Parathyroid adenoma (tissue), 2 donors: ENCODE measurements at regions not wholly inside any gene's neighbourhood (a gene's known extent, or its start where the extent isn't known, plus 50 kb on each side); places are given as distances from the start of the nearest gene placed in this dataset.

Source experiments
- H2AFZ ChIP-seq: fragments of 300-600 bp; sonication (generic); one replicate; pipeline ENCODE4 v1.7.0; 2017; ENCODE audit warnings: antibody characterized with exemption, mild to moderate bottlenecking
- H3K27ac ChIP-seq: fragments of 300-600 bp; sonication (generic); one replicate; pipeline ENCODE4 v1.7.0; 2017
- H3K27me3 ChIP-seq: fragments of 300-600 bp; sonication (generic); one replicate; pipeline ENCODE4 v1.7.0; 2017; ENCODE audit warnings: low read length; ENCODE audit not compliant: control insufficient read depth, insufficient read depth
- H3K36me3 ChIP-seq: fragments of 300-600 bp; sonication (generic); one replicate; pipeline ENCODE4 v1.7.0; 2017; ENCODE audit warnings: low read length; ENCODE audit not compliant: control insufficient read depth, insufficient read depth
- H3K4me1 ChIP-seq: fragments of 300-600 bp; sonication (generic); one replicate; pipeline ENCODE4 v1.7.0; 2017; ENCODE audit warnings: control low read depth
- H3K4me2 ChIP-seq: fragments of 300-600 bp; sonication (generic); one replicate; pipeline ENCODE4 v1.7.0; 2017; ENCODE audit warnings: low read length
- H3K4me3 ChIP-seq: fragments of 300-600 bp; sonication (generic); one replicate; pipeline ENCODE4 v1.7.0; 2017; ENCODE audit warnings: low read depth, low read length
- H3K79me2 ChIP-seq: fragments of 300-600 bp; sonication (generic); one replicate; pipeline ENCODE4 v1.7.0; 2017; ENCODE audit warnings: control low read depth
- H3K9ac ChIP-seq: fragments of 300-600 bp; sonication (generic); one replicate; pipeline ENCODE4 v1.7.0; 2017; ENCODE audit warnings: mild to moderate bottlenecking
- H3K9me3 ChIP-seq: fragments of 300-600 bp; sonication (generic); one replicate; pipeline ENCODE4 v1.7.0; 2017; ENCODE audit warnings: low read length; ENCODE audit not compliant: control insufficient read depth
- CTCF ChIP-seq: fragments of 300-600 bp; sonication (generic); IDR thresholded peaks from one replicate; pipeline ENCODE4 v1.7.0; 2017; ENCODE audit warnings: antibody characterized with exemption, mild to moderate bottlenecking
- donor health status: primary hyperparathyroidism.

- no peaks in the 10 kb centered on the region for H3K36me3 ChIP-seq
Observed at GRCh38 chr2:160664603-160665140, 171.1 kb upstream of the RBMS1 start.

GRCh38 chr2:160666154-160667060 lies 172.8 kb upstream of the RBMS1 start:
- peaks cover 3% of the 10 kb centered on the region for H3K4me1 ChIP-seq
- no peak overlapping the region for H3K9ac ChIP-seq
- H3K9me3 ChIP-seq: no peaks in the 10 kb centered on the region
- no peaks in the 10 kb centered on the region for H3K36me3 ChIP-seq
- H3K4me2 ChIP-seq: no peak overlapping the region
- no peak for TF ChIP-seq CTCF
- H2AFZ ChIP-seq: peak overlapping the region; percentile 54
- H3K4me3 ChIP-seq: no peak overlapping the region
- H3K27ac ChIP-seq: peak overlapping the region; percentile 48
- H3K27me3 ChIP-seq: no peaks in the 10 kb centered on the region
- no peaks in the 10 kb centered on the region for H3K79me2 ChIP-seq

More at GRCh38 chr2:160664603-160665140, 171.1 kb upstream of the RBMS1 start:
- Histone ChIP-seq H3K27ac (no peak overlapping the region), H3K27me3 (no peaks in the 10 kb centered on the region), H3K9me3 (no peaks in the 10 kb centered on the region), H3K4me3 (no peak overlapping the region), H3K9ac (no peak overlapping the region), H3K4me2 (no peak overlapping the region), H2AFZ (no peak overlapping the region), H3K4me1 (peaks cover 3% of the 10 kb centered on the region), H3K79me2 (no peaks in the 10 kb centered on the region)
- TF ChIP-seq CTCF: no peak

GRCh38 chr2:160667811-160668210 lies 174.2 kb upstream of the RBMS1 start:
- Histone ChIP-seq H3K4me2 (no peak overlapping the region), H3K79me2 (no peaks in the 10 kb centered on the region), H3K27ac (no peak overlapping the region), H3K4me1 (peaks cover 3% of the 10 kb centered on the region), H3K36me3 (no peaks in the 10 kb centered on the region), H3K9me3 (no peaks in the 10 kb centered on the region), H2AFZ (no peak overlapping the region), H3K9ac (no peak overlapping the region), H3K4me3 (no peak overlapping the region), H3K27me3 (no peaks in the 10 kb centered on the region)
- no peak for TF ChIP-seq CTCF

GRCh38 chr2:160670618-160671017 lies 177.0 kb upstream of the RBMS1 start:
- no peak overlapping the region for H3K27ac ChIP-seq
- TF ChIP-seq CTCF: no peak

More at GRCh38 chr2:160670618-160671017, 177.0 kb upstream of the RBMS1 start:
- H3K27me3 ChIP-seq: no peaks in the 10 kb centered on the region
- no peak overlapping the region for H2AFZ ChIP-seq
- H3K4me1 ChIP-seq: peaks cover 3% of the 10 kb centered on the region
- no peaks in the 10 kb centered on the region for H3K36me3 ChIP-seq
- H3K4me2 ChIP-seq: no peak overlapping the region
- H3K4me3 ChIP-seq: no peak overlapping the region
- H3K79me2 ChIP-seq: no peaks in the 10 kb centered on the region
- H3K9me3 ChIP-seq: no peaks in the 10 kb centered on the region
- H3K9ac ChIP-seq: no peak overlapping the region
